GM18951 (cell line): ENCODE measurements at regions not wholly inside any gene's neighbourhood (a gene's known extent, or its start where the extent isn't known, plus 50 kb on each side); places are given as distances from the start of the nearest gene placed in this dataset.

ENCODE experiments used
- POLR2A ChIP-seq: IDR thresholded peaks from 4 replicates; pipeline ENCODE4 v1.6.1; 2011; ENCODE audit warnings: mild to moderate bottlenecking; ENCODE audit not compliant: insufficient read length, insufficient read depth; ENCODE audit errors: extremely low read depth
- in situ Hi-C: fragments of 300-500 bp; cut with MboI; formaldehyde crosslinking; loops from one replicate; pipeline ENCODE4 v1.12.0; 2022; ENCODE audit warnings: low sequenced_read_pairs, mixed read lengths, inconsistent platforms; ENCODE audit not compliant: unreplicated experiment

DNA sequence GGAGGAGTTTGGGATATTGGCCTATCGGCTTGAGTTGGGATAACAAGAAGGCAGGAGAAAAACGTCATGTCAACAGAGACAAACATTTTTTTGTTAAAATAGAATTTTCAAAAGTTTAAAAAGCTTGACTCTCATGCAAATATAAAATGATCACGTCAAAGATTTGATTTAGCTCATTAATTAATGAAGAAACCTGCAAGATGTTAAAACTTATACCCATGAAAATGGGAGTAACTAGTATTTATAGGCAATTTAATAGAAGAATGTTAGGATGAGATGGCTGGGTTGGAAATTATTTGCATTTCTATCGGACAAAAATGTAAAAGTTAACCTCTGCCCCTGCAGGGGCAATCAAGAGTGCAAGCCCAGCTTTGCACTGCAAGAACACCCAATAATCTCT lies 184.6 kb upstream of the BCOR start:
- in situ Hi-C loops, result no loop called here
- no peak for TF ChIP-seq POLR2A

DNA sequence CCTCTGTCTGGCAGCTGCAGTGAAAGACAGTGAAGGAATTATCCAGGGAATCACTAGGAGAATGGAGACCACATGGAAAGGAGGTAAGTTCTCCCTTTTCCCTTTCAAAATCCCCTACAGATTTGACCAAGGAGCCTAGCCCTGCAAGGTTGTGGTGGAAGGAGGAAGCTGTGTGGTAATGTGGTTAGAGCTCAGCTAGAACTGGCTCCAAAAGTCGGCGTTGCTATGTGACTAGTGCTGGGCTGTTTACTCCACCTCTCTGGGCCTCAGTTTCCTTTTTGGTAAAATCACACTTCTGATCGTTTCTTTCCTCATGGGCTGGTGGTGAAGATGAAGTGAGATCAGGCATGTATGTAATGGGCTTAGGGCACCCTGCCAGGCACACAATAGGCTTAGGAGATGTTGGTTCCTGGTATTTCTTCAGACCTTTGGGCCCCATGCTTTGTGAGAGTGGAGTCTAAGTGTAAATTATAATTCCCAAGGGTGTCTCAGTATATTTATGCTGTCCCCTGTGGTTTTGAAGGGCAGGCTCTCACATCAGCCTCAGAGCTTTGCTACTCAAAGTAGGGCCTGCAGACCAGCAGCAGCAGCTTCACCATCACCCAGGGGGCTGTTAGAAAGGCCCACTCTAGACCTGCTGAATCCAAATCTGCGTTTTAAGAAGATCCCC lies 183.7 kb upstream of the BCOR start:
- in situ Hi-C loops, result no loop called here
- no peak for TF ChIP-seq POLR2A

- no peak for TF ChIP-seq POLR2A
- in situ Hi-C loops, result no loop called here
Observed at GRCh38 chrX:40279762-40280161, 182.0 kb upstream of the BCOR start.

GRCh38 chrX:40279091-40279430 lies 181.3 kb upstream of the BCOR start:
- in situ Hi-C loops, result no loop called here
- TF ChIP-seq POLR2A, result no peak

DNA sequence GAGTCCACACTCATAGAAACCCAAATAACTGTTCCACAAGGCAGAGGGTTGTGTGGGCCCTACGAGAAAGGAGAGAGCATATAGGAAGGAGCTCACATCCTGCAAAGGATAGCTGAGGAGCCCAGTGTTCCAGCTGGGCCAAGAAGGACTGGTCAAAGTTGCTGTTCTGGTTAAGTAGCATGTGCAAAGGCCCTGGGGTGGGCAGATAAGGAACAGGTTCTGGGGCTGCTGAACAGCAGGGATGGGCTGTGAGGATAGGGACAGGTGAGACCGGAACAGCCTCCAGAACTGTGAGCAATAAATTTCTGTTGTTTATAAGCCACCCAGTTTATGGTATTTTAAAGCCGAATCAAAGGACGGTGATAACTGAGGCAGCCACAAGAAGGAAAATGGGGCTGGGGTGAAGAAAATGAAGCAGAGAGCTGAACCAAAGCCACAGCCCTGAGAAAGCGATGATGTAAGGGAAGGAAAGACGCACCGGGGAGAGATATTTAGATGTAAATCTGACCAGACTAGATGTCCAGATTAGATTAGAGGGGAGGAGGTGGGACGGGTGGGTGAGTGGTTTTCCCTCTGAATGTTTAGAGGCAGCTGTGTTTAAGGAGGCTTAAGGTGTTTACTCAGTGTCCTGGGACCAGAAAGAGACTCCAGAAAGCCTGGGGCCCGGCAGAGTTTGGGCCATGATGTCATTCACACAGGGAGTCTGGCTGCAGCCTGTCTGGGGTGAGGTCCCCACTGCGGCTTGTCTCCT lies 180.8 kb upstream of the BCOR start:
- TF ChIP-seq POLR2A, result no peak
- in situ Hi-C loops, result no loop called here

- no peak for TF ChIP-seq POLR2A
- in situ Hi-C loops, result no loop called here
Observed at GRCh38 chrX:40277672-40278071, 179.9 kb upstream of the BCOR start.

GRCh38 chrX:40273356-40274050 lies 175.7 kb upstream of the BCOR start:
- TF ChIP-seq POLR2A, result no peak
- in situ Hi-C loops, result no loop called here

- in situ Hi-C loops, result no loop called here
- TF ChIP-seq POLR2A, result no peak
Observed at GRCh38 chrX:40272776-40273175, 175.0 kb upstream of the BCOR start.

GRCh38 chrX:40272141-40272540 lies 174.4 kb upstream of the BCOR start:
- in situ Hi-C loops, result no loop called here
- no peak for TF ChIP-seq POLR2A

- TF ChIP-seq POLR2A, result no peak
- in situ Hi-C loops, result no loop called here
Observed at GRCh38 chrX:40268188-40268520, 170.4 kb upstream of the BCOR start.

- no peak for TF ChIP-seq POLR2A
- in situ Hi-C loops, result no loop called here
Observed at GRCh38 chrX:40267334-40268187, 169.8 kb upstream of the BCOR start.

GRCh38 chrX:40266490-40267333 lies 169.0 kb upstream of the BCOR start:
- no peak for TF ChIP-seq POLR2A
- in situ Hi-C loops, result no loop called here
